HG03520 (cell line): ENCODE measurements at regions not wholly inside any gene's neighbourhood (a gene's known extent, or its start where the extent isn't known, plus 50 kb on each side); places are given as distances from the start of the nearest gene placed in this dataset.
"Not testable (repeated sequence)": the region's sequence is repeated elsewhere in the genome, so short reads cannot be mapped to it uniquely, and the experiment has no call there.

Experiments
- ATAC-seq: cut with Tn5 transposase; IDR thresholded peaks from one replicate; pipeline ENCODE4 v1.9.1; 2021; ENCODE audit warnings: mild to moderate bottlenecking, moderate library complexity; ENCODE audit not compliant: unreplicated experiment

DNA sequence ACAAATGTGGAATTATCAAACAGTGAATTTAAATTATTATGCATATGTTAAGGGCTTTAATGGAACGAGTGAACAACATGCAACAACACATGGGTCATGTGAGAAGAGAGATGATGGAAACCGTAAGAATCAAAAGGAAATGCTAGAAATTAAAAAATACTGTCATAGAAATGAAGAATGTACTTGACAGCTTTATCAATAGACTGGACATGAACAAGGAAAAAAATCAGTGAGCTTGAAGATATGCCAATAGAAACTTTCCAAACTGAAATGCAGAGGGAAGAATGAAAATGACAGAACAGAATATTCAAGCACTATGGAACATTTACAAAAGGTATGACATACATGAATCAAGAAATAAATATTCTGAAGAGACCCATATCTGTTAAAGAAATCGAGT lies 117.7 kb upstream of the KCNJ3 start:
- no peak for ATAC-seq

DNA sequence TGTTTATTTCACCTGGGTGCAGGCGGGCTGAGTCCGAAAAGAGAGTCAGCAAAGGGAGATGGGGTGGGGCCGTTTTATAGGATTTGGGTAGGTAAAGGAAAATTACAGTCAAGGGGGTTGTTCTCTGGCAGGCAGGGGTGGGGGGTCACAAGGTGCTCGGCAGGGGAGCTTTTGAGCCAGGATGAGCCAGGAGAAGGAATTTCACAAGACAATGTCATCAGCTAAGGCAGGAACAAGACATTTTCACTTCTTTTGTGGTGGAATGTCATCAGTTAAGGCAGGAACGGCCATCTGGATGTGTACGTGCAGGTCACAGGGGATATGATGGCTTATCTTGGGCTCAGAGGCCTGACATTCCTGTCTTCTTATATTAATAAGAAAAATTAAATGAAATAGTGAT lies 115.8 kb upstream of the KCNJ3 start:
- ATAC-seq = not testable (repeated sequence)

- ATAC-seq = not testable (repeated sequence)
These were observed 115.2 kb upstream of the KCNJ3 start for GRCh38 chr2:154583274-154583673.

DNA sequence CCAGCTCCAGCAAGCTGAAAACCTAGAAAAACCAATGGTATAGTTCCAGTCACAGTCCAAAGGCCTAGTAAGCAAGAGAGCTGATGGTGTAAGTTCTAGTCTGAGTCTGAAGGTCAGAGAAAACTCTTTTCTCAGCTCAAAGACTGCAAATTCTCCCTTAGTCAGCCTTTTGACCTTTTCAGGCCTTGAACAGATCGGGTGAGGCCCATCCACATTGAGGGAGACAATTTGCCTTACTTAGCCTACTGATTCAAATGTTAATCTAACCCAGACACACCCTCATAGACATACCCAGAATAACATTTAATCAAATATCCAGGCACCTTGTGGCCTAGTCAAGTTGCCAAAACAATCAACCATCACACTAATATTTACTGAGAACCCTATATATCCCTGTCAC lies 110.8 kb upstream of the KCNJ3 start:
- ATAC-seq = no peak

GRCh38 chr2:154588838-154589237 lies 109.7 kb upstream of the KCNJ3 start:
- ATAC-seq = no peak

DNA sequence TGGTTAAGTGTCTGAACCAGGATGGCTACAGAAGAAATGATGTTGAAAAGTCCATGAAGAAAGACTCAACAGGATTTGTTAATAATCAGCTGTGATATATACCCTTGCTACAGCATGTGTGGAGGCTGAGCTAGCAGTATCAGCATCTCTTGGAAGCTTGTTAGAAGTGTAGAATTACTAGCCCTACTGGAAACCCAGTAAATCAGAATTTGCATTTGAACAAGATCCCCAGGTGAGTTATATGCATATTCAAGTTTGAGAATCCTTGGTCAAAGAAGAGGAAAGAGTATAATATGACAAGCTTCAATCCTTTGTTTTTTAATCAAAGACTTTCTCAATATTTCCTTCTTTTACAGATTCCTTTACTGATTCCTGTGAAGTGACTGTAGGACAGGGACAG lies 109.0 kb upstream of the KCNJ3 start:
- no peak for ATAC-seq

- ATAC-seq = no peak
These were observed 107.1 kb upstream of the KCNJ3 start for GRCh38 chr2:154591294-154591820.

- no peak for ATAC-seq
These were observed 99.3 kb upstream of the KCNJ3 start for GRCh38 chr2:154599189-154599588.

GRCh38 chr2:154600927-154601494 lies 97.5 kb upstream of the KCNJ3 start:
- ATAC-seq = no peak

- no peak for ATAC-seq
These were observed 94.8 kb upstream of the KCNJ3 start for GRCh38 chr2:154603682-154604081.

DNA sequence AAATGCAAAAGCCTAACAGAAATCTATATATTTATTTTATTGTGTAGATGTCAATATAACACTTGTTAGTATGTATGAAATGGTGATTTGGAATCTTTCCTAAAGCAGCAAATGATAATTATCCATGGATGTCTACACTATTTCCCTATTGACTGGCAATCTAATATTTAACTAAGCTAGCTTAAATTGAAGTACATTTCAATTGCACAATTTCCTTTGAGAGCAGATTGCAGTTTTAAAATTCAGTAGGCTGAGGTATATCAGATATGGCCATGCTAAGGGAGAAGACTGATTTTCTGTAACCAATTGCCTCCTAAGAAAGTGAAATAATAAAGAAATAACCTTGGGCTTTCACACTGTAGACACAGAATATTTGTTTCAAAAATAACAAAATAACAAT lies 90.1 kb upstream of the KCNJ3 start:
- no peak for ATAC-seq

DNA sequence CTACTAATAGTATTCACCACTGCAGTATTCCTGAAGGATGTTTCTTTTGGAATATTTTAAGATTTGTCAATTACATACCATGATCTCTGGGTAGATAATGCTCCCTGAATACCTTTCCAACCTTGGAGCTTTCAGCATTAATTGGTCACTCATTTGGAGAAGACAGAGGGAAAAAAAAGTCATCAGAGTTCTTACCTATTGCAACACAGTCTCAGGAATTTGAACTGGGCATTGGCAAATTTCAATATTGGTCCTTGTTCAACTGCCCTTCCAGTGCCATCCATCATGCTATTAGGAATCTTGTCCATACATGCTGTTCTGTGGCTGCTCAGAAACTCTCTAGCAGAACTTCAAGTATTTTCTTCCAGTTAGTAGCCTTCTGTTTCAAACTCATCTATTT lies 83.6 kb upstream of the KCNJ3 start:
- no peak for ATAC-seq

- ATAC-seq = no peak
These were observed 81.8 kb upstream of the KCNJ3 start for GRCh38 chr2:154616659-154617058.

DNA sequence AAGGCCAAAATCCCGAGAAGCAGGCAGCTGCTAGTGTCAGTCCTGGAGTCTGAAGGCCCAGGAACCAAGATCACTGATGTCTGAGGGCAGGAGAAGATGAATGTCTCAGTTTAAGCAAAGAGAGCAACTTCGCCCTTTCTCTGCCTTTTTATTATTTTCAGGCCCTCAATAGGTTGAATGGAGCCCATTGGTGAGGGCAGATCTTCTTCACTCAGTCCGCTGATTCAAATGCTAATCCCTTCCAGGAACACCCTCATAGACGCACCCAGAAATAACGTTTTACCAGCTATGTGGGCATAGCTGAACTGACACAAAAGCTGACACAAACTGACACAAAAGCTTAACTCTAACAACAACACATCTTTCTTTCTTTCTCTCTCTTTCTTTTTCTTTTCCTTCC lies 78.0 kb upstream of the KCNJ3 start:
- ATAC-seq = no peak

DNA sequence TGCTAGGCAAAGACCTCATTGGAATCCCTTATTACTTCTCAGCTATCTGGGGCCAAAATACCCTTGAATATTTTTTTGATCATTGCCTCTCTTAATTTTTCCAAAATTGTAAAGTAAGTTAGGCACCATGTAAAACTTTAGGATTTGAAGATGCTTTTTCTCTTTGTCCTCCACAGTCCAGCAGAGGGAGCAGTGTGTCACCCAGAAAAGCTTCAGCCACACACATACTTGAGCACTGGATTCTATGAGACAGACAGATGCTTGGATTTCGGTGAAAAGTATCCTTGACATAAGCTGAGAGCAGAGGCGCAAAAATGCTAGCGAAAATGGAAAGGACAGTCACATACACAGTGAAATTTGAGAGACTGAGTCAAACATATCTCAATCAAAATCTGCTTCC lies 74.7 kb upstream of the KCNJ3 start:
- ATAC-seq = peak; percentile 68

DNA sequence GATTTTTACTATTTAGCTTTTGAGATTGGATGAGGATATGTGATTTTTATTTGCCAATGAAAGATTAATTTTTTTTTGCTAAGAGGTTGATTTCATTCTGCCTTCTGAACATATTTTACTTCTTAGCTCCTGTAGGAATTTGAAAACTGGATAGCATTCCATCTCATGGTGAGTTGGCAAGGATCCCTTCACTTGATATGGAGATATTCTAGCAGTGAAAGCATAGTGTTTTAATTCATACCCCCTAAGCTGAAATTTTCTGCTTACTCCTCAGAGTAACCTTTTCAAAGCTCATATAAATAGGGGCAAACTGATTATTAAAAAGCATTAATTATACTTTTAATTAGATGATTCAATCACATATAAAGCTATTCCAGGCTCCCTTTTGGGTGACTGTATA lies 61.0 kb upstream of the KCNJ3 start:
- no peak for ATAC-seq

DNA sequence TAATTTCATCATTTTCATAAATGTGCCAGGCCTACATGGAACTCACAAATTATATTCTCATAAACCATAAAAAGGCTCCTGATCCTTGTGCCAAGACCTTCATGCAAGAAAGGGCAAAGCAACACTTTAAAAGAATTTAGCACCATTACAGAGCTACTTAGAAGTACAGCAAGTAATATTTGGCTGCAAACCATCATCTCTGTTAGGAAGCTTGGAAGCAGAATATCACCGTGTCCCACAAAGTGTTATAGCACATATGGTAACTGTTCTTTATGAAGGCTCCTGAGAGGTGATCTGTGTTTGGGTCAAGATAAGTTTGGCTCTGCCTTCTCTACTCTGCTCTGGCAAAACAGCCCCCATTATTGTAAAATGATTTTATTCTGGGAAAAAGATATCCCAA lies 59.7 kb upstream of the KCNJ3 start:
- no peak for ATAC-seq

- no peak for ATAC-seq
These were observed 58.5 kb upstream of the KCNJ3 start for GRCh38 chr2:154640000-154640399.
